ENCODE measurements at regions not wholly inside any gene's neighbourhood (a gene's known extent, or its start where the extent isn't known, plus 50 kb on each side); places are given as distances from the start of the nearest gene placed in this dataset.

GRCh38 chr2:4152051-4152450 is 448.7 kb downstream of the DCDC2C start (continued):
- TF ChIP-seq PRDM6 (tag by site-specific recombination; IDR thresholded peaks at IDR 0.05) (no peak), ZNF18 (tag by site-specific recombination; IDR thresholded peaks at IDR 0.05) (no peak), ZNF133 (tag by site-specific recombination; IDR thresholded peaks at IDR 0.05) (no peak), ZNF785 (tag by site-specific recombination; IDR thresholded peaks at IDR 0.05) (no peak), ZEB2 (tag by site-specific recombination; IDR thresholded peaks at IDR 0.05) (no peak)

GRCh38 chr2:4168834-4169233 is 465.5 kb downstream of the DCDC2C start:
- CTCF ChIA-PET: no interaction called here

More at GRCh38 chr2:4168834-4169233, 465.5 kb downstream of the DCDC2C start:
- Histone ChIP-seq H3K9me3 (ENCODE audit: control insufficient read depth, insufficient read depth, low read depth, low read length) (no peaks in the 10 kb centered on the region; the same call in 1 of the 2 replicates), H3K4me3 (ENCODE audit: low read depth, low read length) (no peak overlapping the region), H3K36me3 (ENCODE audit: control insufficient read depth in 2 of 2, insufficient read depth in 1 of 2, low read length in 2 of 2) (no peaks in the 10 kb centered on the region), H3K4me1 (ENCODE audit: control insufficient read depth, insufficient read depth, low read length) (no peaks in the 10 kb centered on the region), H3K27ac (ENCODE audit: extremely low read depth, low read depth, low read length) (no peak overlapping the region)
- TF ChIP-seq TRIM28 (IDR thresholded peaks at IDR 0.05; ENCODE audit: borderline replicate concordance, low read length): peak; percentile 76; the same call in 1 of the 2 replicates
- no peak for TF ChIP-seq ZNF426 (tag by site-specific recombination; IDR thresholded peaks at IDR 0.05)
- no peak for TF ChIP-seq ZNF76 (tag by site-specific recombination; IDR thresholded peaks at IDR 0.05; ENCODE audit: borderline replicate concordance, low read depth)
- TF ChIP-seq REPIN1 (tag by site-specific recombination; IDR thresholded peaks at IDR 0.05; ENCODE audit: low read depth): no peak
- no peak for TF ChIP-seq ZNF274 (IDR thresholded peaks at IDR 0.05; ENCODE audit: low read length)
- TF ChIP-seq ZNF274 (tag by site-specific recombination; IDR thresholded peaks at IDR 0.05; ENCODE audit: borderline replicate concordance): no peak
- no peak for TF ChIP-seq ZNF404 (tag by site-specific recombination; IDR thresholded peaks at IDR 0.05)
- TF ChIP-seq ZSCAN18 (tag by site-specific recombination; IDR thresholded peaks at IDR 0.05): no peak
- TF ChIP-seq ZSCAN23 (tag by site-specific recombination; IDR thresholded peaks at IDR 0.05): no peak
- TF ChIP-seq ZNF449 (tag by site-specific recombination; IDR thresholded peaks at IDR 0.05): no peak
- peak; percentile 73 for TF ChIP-seq SETDB1 (IDR thresholded peaks at IDR 0.05; ENCODE audit: insufficient read length, low read length)
- no peak for TF ChIP-seq ZNF639 (tag by site-specific recombination; IDR thresholded peaks at IDR 0.05)
- no peak for TF ChIP-seq ZNF211 (tag by site-specific recombination; IDR thresholded peaks at IDR 0.05; ENCODE audit: low read depth)
- no peak for TF ChIP-seq ZNF704 (tag by site-specific recombination; IDR thresholded peaks at IDR 0.05)
- POLR2A ChIA-PET: no interaction called here
